Cerebellar cortex (tissue), 1 donor: ENCODE measurements at regions not wholly inside any gene's neighbourhood (a gene's known extent, or its start where the extent isn't known, plus 50 kb on each side); places are given as distances from the start of the nearest gene placed in this dataset.

ENCODE experiments used
- DNase-seq: peaks from one replicate; pipeline ENCODE4 v3.0.0-alpha.2; 2015; ENCODE audit warnings: low spot score

GRCh38 chr14:54209511-54210250 lies 187.1 kb upstream of the CDKN3 start:
- no peak for DNase-seq

DNA sequence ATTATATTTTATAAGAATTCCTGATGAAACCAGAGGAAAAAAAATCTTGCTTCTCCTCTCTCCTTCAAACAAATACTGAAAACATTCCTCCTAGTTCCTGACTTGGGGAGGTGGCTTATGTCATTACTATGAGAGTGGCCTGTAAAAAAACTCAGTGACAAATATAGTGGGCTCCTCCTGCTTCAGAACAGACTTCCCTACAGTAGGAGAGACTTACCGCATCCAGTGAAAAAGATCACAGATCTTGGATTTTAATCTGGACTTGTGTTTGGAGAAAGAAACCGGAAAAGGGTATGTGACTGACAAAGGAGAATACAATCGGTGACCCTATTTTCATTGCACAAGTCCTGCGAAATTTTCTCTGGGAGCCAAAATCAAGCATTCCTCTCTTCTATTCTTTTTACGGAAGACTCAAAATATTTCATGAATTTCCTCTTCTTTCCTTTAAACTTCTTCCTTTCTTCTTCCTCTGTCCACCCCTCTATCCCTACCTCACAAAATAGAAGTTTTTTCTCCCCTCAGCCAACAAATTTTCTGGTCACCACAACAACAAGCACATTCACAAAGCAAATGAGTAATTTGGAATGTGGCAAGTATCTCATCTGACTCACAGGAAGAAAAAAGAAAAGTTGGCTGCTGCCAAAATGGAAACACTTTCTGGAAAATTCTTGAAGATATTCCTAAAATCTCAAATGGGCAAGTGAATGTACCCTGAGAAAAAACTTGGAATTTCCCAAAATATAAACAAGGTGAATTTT lies 185.1 kb upstream of the CDKN3 start:
- no peak for DNase-seq

DNA sequence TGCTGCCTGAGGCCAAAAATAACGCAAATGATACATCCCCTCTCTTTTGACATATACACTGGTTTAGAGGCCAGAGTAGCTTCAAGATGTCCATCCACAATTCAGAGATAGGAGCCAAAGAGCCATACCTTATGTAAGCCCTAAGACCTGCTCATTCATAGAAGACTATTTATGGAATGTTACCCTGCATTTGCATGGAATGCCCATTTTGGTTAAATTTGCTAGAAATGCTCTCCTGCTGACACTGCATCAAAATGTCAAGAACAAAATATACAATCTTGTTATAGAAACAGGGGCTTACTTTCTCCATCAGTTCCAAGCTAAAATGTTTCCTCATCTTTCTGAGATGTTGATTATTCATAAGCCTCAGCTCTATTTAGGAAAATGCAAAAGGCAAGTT lies 183.3 kb upstream of the CDKN3 start:
- DNase-seq, result no peak

DNA sequence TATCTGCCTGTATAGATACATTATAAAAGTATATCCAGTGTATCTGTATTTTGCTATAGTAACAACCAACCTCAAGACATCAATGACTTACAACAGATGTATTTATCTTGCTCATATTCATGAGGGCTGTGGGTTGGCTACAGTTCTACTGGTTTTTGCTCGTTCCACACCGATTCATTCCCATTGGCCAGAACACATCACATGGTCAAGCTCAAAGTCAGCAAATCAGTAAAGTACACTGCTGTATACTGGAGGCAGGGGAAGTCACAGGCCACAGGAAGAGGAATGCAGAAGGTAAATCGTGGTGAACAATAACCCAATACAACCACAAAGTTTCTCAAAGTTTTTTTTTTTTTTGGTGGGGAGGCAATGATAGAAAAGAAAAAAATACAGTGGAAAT lies 180.0 kb upstream of the CDKN3 start:
- no peak for DNase-seq

- DNase-seq, result peak; percentile 88
These were observed 177.3 kb upstream of the CDKN3 start for GRCh38 chr14:54219261-54220070.

DNA sequence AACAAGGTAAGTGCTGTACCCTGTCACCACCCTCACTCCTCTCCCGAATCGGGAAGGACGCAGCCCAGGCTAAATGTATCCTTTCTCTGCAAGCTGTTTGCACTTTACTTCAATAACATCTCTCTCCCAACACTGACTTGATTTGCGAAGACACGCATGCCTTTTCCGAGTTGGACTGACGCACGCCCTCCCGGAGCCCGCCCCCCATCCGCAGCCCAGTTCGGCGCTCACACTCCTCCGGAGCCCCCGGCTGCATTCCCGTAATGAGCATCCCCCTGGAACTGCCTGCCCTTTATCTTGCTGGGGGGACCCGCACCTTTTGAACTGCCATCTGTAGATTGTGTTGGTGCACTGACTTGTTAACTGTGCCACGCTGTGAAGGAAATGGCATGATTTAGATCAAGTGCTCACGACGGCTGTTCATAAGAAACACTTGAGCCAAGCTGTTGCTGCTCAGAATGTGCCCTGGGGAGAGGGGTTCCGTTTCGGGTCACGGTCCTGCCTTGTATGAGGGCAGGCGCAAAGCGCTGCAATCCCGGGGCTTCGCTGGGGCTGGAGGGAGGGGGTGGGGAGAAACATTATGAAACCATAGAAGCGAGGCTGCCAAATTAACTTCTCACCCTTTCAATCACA lies 176.6 kb upstream of the CDKN3 start:
- peak; percentile 84 for DNase-seq

DNA sequence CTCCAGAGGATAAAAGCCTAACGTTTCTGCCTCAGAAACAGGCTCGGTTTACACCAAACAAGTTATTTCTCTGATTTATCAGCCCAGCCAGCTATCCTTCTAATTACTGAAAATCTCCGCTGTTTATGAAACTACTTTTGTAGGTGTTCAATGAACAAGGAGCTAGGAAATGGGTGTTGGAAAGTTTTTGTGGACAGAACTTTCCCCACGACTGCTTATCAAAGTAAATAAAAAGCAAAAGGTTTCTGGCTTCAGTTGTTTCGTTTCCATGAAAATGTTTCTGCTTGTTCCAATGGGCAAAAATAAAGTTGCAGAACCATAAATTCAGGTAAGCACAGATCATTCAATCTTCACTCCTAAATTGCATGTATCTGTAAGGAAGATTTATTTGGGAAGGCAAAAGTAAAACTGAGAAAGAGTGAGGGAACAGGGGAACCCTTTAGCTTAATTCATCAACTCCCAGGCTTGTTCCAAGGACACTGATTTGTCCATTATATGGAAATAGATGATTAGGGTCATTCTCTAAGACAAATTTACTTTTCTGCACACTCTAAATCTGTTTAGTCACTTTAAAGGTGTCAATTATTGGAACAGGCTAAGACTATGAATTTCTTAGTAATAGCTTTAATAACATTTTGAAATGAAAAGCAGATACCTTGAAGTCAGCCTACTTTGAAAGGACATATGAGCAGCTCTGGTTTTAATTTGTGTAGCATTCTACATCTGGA lies 175.9 kb upstream of the CDKN3 start:
- peak; percentile 84 for DNase-seq

- DNase-seq, result no peak
These were observed 175.4 kb upstream of the CDKN3 start for GRCh38 chr14:54221432-54221803.

DNA sequence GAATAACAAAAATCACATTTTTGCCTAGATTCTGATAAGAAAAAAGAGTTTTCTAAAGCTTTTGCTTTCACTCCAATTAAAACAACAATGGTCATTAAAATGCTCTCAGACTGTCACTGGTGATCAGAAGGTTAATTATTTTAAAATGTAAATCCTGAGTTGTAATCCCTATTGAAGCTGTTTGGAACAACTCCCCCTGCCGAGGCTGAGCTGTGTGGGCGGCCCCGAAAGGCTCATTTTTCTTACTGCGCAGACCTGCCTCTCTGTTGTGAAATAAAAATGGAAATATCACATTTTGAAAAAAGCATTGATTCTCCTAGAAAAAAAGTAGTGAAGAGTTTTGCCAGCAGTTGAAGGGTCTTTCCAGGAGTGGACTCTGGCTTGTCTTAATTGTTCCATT lies 174.8 kb upstream of the CDKN3 start:
- peak; percentile 61 for DNase-seq

DNA sequence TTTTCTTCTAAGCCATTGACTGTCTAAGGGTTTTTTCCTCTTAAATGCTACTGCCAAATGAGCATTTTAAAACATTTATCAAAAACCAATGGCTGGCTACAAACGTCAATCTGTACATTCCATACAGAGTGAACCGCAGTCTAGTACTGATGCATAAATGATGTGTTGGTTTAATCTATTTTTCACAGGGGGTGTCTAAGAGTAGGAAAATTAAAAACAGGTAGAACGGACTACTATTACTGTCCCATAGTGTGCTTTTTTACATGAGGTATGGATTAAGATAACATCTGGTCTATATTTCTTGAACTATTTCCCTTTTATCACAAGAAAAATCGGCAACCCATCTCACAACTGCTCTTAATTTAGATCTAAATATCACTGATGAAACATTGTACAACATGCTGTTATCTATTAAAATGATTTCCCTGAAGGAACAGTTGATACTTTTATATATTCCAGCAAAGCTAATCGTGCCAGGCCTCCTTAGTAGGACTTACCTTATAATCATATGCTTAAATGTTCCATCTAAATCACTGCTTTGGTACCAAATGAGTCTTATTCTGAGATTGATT lies 172.9 kb upstream of the CDKN3 start:
- no peak for DNase-seq

DNA sequence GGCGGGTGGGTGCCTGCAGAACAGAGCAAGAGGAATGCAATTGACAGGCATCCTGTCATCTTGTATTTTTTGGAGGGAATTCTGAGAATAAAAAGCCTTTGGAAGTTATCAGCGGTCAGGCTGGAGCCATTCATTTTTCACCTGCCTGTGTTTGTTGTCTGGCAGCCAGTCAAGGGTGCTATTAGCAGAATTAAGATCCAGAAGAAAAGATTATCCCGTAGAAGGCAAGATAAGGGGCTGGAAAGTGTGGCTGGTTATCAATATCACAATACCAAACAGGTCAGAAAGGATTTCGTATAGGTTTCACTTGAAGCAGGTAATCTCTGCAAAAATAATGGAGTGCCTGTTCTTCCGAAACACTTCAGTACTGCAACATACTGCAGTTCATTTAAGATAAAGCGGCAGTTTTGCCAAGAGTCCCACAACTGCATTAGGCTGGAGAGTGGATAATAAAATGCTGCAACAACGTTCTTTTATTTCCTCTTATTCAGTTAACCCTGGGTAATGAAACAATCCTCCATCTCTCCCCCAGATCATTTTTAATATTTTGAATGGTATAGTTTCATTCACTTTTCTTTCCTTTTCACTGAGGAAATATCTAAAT lies 171.2 kb upstream of the CDKN3 start:
- no peak for DNase-seq

GRCh38 chr14:54226103-54226502 lies 170.7 kb upstream of the CDKN3 start:
- no peak for DNase-seq

- no peak for DNase-seq
These were observed 170.2 kb upstream of the CDKN3 start for GRCh38 chr14:54226558-54226957.

GRCh38 chr14:54229136-54229535 lies 167.7 kb upstream of the CDKN3 start:
- no peak for DNase-seq

GRCh38 chr14:54230645-54231044 lies 166.2 kb upstream of the CDKN3 start:
- DNase-seq, result no peak

DNA sequence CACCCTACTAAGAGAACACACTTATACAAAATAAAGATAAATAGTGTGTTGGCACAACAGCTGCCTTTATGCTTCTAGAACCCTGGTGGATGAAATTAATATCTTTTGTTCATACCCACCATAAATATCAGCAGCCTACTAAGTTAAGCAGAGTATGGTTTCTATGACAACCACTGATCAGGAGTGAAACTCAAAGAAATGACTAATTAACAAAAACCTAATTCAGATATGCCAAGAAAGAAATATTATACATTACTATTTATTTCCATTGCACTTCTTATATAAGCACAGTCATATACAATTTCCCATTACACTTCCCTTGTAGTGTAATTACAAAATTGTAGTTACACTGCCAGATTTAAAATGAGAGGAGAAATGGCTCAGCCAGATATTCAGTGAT lies 164.1 kb upstream of the CDKN3 start:
- no peak for DNase-seq

DNA sequence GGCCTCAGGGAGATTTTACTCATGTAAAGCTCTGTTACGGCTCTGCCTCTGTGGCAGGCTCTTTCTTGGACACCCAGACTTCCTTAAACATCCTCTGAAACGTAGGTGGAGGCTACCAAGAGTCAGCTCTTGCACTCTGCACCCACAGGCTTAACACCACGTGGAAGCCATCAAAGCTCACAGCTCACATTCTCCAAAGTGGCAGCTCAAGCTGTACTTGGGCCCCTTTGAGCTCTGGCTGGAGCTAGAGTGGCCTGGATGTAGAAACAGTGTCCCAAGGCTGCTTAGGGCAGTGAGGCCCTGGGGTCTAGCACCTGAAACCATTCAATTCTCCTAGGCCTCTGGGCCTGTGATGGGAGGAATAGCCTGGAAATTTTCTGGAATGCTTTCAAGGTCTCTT lies 155.3 kb upstream of the CDKN3 start:
- DNase-seq, result no peak

DNA sequence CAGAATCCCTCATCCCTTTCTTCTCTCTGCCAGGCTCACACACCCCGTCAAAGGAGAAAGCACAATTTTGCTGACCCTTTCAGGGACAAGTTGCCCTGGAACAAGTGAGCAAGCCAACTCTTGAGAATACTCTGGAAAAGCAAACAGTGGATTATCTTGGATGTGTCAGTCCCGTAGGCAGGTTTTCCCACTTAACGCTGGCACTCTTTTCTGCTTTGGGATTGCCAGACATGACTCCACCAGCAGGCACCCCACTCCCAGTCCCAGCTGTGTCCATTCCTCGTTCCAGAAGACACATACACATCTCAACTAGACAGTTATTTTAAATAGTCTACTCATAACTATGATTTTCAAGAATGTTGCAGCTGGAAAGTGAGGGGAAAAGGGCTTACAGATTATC lies 145.5 kb upstream of the CDKN3 start:
- DNase-seq, result no peak

DNA sequence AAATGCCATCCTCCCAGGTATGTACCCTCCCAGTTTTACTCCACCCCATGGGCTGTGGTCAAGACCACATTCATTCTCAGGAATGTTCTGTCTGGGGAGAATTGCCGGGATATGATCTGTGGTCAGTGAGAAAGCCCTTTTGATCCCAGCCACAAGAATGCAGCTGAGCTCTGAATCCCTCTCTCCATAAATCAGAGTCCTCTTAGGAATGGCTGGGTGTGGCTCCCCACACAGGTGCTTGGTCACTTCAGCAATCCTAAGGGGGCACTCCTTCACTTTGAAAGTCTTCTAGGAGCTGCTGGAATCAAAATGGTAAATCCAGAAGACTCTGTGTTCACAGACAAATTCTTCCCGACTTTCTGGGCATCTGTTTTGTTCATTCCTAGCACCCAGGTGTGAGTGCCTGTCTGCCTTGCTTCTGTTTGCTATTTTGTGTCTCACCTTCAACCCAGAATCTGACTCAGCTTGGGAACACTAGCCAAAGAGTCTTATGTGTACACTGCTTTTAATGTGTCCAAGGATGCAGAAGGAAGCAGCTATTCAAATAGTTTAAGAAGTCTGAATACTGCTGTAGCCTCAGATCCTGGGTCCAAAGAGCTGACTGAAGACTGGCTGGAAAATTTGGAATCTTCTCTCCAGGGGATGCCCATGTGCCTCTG lies 144.6 kb upstream of the CDKN3 start:
- no peak for DNase-seq

DNA sequence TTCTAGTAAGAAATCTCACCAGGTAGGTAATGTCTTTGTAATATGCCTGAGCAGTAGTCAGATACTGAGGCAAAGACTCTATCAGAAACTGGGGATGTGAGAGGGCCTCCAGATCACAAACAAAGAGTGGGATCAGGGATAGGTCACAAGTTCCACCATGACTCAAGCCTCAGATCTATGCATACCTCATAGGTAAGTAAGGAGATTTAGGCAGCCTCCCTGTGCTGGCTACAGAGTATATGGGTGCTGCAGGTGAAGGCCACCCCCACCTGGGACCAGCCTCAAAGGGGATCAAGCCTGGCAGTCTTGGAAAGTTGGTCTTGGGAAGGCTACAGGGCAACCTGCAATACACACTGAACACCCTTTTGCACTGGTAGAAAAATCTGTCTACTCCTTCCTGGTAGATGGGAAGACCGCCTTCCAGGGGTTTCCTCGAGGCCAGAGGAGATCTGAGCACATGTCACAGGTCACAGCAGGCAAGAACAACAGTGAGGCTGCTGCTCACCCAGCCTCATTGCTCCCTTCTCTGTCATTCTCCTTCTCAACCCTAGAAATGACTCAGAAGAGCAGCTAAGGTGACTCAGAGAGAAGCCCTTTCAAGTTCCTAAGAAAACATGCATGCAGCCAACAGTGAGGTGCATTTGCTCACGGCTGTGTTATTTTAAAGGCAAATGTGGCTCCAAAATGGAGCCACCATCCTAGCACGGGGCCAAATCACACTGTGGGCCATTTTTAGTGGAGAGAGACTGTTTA lies 143.4 kb upstream of the CDKN3 start:
- DNase-seq, result no peak
